OCI-LY7 (cell line): ENCODE measurements at regions not wholly inside any gene's neighbourhood (a gene's known extent, or its start where the extent isn't known, plus 50 kb on each side); places are given as distances from the start of the nearest gene placed in this dataset.

ENCODE experiments used
- BruUV-seq: library from RNA; stranded (reverse); fragments of 400-500 nt; replicated peaks from 2 replicates; lab custom pipeline; 2021; lab: Mats Ljungman, UMichigan
- CTCF ChIA-PET: fragments of 300-600 bp; sonication (Branson Sonifier 250); formaldehyde crosslinking; loops from one replicate; lab custom pipeline; 2022; ENCODE audit warnings: antibody characterized with exemption; ENCODE audit not compliant: unreplicated experiment; lab: Charles Lee
- POLR2A ChIA-PET: fragments of 300-600 bp; sonication (Branson Sonifier 250); formaldehyde crosslinking; loops from one replicate; lab custom pipeline; 2022; ENCODE audit warnings: antibody characterized with exemption; lab: Charles Lee
- DNase-seq: peaks from one replicate; pipeline ENCODE4 v3.0.0-alpha.2; 2015; ENCODE audit warnings: low spot score
- H2AFZ ChIP-seq: fragments of 200-600 bp; sonication (generic), shearing (Covaris generic); 2 replicates; pipeline ENCODE4 v1.6.1; 2014; ENCODE audit warnings: mild to moderate bottlenecking, antibody characterized with exemption, low read length, moderate library complexity
- H3K27ac ChIP-seq: fragments of 200-600 bp; sonication (generic); 2 replicates; pipeline ENCODE4 v1.5.1; 2014; ENCODE audit warnings: mixed run types, low read depth, mild to moderate bottlenecking, moderate library complexity, low read length, inconsistent platforms; ENCODE audit not compliant: poor library complexity, severe bottlenecking
- H3K36me3 ChIP-seq: fragments of 200-600 bp; sonication (generic); 2 replicates; pipeline ENCODE4 v1.6.1; 2014; ENCODE audit warnings: mild to moderate bottlenecking, antibody characterized with exemption, low read length, moderate library complexity, mixed read lengths; ENCODE audit not compliant: insufficient read depth
- H3K4me1 ChIP-seq: fragments of 200-600 bp; sonication (generic); 2 replicates; pipeline ENCODE4 v1.5.1; 2014; ENCODE audit warnings: mild to moderate bottlenecking, low read length; ENCODE audit not compliant: insufficient read depth, poor library complexity, severe bottlenecking
- H3K4me2 ChIP-seq: fragments of 200-600 bp; sonication (generic); 2 replicates; pipeline ENCODE4 v1.6.1; 2014; ENCODE audit warnings: mild to moderate bottlenecking, low read length
- H3K4me3 ChIP-seq: fragments of 200-600 bp; sonication (generic); 2 replicates; pipeline ENCODE4 v1.5.1; 2014; ENCODE audit warnings: mild to moderate bottlenecking, low read depth, low read length; ENCODE audit not compliant: poor library complexity, severe bottlenecking
- H3K79me2 ChIP-seq: fragments of 200-600 bp; sonication (generic); 2 replicates; pipeline ENCODE4 v1.6.1; 2016; ENCODE audit warnings: low read depth, mild to moderate bottlenecking, low read length, moderate library complexity, mixed read lengths; ENCODE audit not compliant: insufficient read depth
- H3K9me2 ChIP-seq: fragments of 200-600 bp; sonication (generic); 2 replicates; pipeline ENCODE4 v1.6.1; 2016; ENCODE audit warnings: mild to moderate bottlenecking, low read length, mixed read lengths; ENCODE audit not compliant: insufficient read depth
- H3K9me3 ChIP-seq: fragments of 200-600 bp; sonication (generic); 2 replicates; pipeline ENCODE4 v1.6.1; 2014; ENCODE audit warnings: mild to moderate bottlenecking, mixed run types, low read length, mixed read lengths
- H4K20me1 ChIP-seq: fragments of 200-600 bp; sonication (generic); 2 replicates; pipeline ENCODE4 v1.6.1; 2014; ENCODE audit warnings: mild to moderate bottlenecking, antibody characterized with exemption, low read length, moderate library complexity, mixed read lengths; ENCODE audit not compliant: insufficient read depth
- CTCF ChIP-seq: fragments of 200-600 bp; sonication (generic); conservative IDR thresholded peaks from 2 replicates; pipeline ENCODE4 v1.5.1; 2014; ENCODE audit warnings: mild to moderate bottlenecking, antibody characterized with exemption, low read length, moderate library complexity, mixed read lengths
- EZH2phosphoT487 ChIP-seq: fragments of 200-600 bp; sonication (generic); IDR thresholded peaks from 2 replicates; pipeline ENCODE4 v1.6.1; 2018; ENCODE audit warnings: low read depth, borderline replicate concordance, mild to moderate bottlenecking, mixed run types, antibody characterized with exemption, low read length, moderate library complexity, mixed read lengths
- intact Hi-C: fragments of 100-400 bp; cut with micrococcal nuclease; formaldehyde crosslinking; loops from one replicate; pipeline ENCODE4 v1.10.0; 2022; ENCODE audit not compliant: unreplicated experiment

- H3K9me3 ChIP-seq = no peaks in the 10 kb centered on the region
- intact Hi-C loops = no loop called here
- no peaks in the 10 kb centered on the region for H3K36me3 ChIP-seq
- no peaks in the 10 kb centered on the region for H4K20me1 ChIP-seq
- no peak overlapping the region for H2AFZ ChIP-seq
- no peaks in the 10 kb centered on the region for H3K79me2 ChIP-seq
- POLR2A ChIA-PET = no interaction called here
- no peak for TF ChIP-seq CTCF
- H3K4me3 ChIP-seq = no peak overlapping the region
- H3K4me2 ChIP-seq = no peak overlapping the region
- CTCF ChIA-PET = no interaction called here
- no peak for DNase-seq
- no peak overlapping the region for H3K27ac ChIP-seq
- no peaks in the 10 kb centered on the region for H3K4me1 ChIP-seq
- H3K9me2 ChIP-seq = no peaks in the 10 kb centered on the region
- no TSS peak for BruUV-seq
Measured at GRCh38 chr21:28690196-28690595, 302.5 kb downstream of the LTN1 start.

GRCh38 chr21:28688381-28688780, 304.3 kb downstream of the LTN1 start:
- DNase-seq = no peak
- no peaks in the 10 kb centered on the region for H3K4me1 ChIP-seq
- no TSS peak for BruUV-seq
- no peaks in the 10 kb centered on the region for H3K79me2 ChIP-seq
- intact Hi-C loops = no loop called here
- POLR2A ChIA-PET = no interaction called here
- H3K9me3 ChIP-seq = no peaks in the 10 kb centered on the region
- H3K4me3 ChIP-seq = no peak overlapping the region
- no peaks in the 10 kb centered on the region for H4K20me1 ChIP-seq
- no peak overlapping the region for H2AFZ ChIP-seq
- TF ChIP-seq CTCF = no peak
- TF ChIP-seq EZH2phosphoT487 = no peak
- CTCF ChIA-PET = interaction anchor here (0.5 kb wide), 1 partner anchor 34 kb away, joined by 5 read pairs; no protein-coding TSS in a partner anchor
- no peaks in the 10 kb centered on the region for H3K36me3 ChIP-seq
- H3K4me2 ChIP-seq = no peak overlapping the region
- no peak overlapping the region for H3K27ac ChIP-seq
- no peaks in the 10 kb centered on the region for H3K9me2 ChIP-seq

GRCh38 chr21:28687586-28687985, 305.1 kb downstream of the LTN1 start:
- no peaks in the 10 kb centered on the region for H3K9me3 ChIP-seq
- H2AFZ ChIP-seq = no peak overlapping the region
- H3K36me3 ChIP-seq = no peaks in the 10 kb centered on the region
- no peaks in the 10 kb centered on the region for H3K4me1 ChIP-seq
- CTCF ChIA-PET = no interaction called here
- TF ChIP-seq EZH2phosphoT487 (no peak), CTCF (no peak)
- H3K27ac ChIP-seq = no peak overlapping the region
- POLR2A ChIA-PET = interaction anchor here (0.7 kb wide), 1 partner anchor 14 kb away, joined by 3 read pairs; no protein-coding TSS in a partner anchor
- H3K4me2 ChIP-seq = no peak overlapping the region
- BruUV-seq = no TSS peak
- H3K79me2 ChIP-seq = no peaks in the 10 kb centered on the region
- H3K4me3 ChIP-seq = no peak overlapping the region
- DNase-seq = no peak
- intact Hi-C loops = no loop called here
- H4K20me1 ChIP-seq = no peaks in the 10 kb centered on the region
- no peaks in the 10 kb centered on the region for H3K9me2 ChIP-seq
